ENCODE measurements at regions not wholly inside any gene's neighbourhood (a gene's known extent, or its start where the extent isn't known, plus 50 kb on each side); places are given as distances from the start of the nearest gene placed in this dataset.

GRCh38 chr12:44929236-44929885 is 53.2 kb upstream of the NELL2 start:
- no peak for TF ChIP-seq CTCF (IDR thresholded peaks at IDR 0.05)
- no peak for TF ChIP-seq POLR2A (IDR thresholded peaks at IDR 0.05)
